K562 (cell line): ENCODE measurements at regions not wholly inside any gene's neighbourhood (a gene's known extent, or its start where the extent isn't known, plus 50 kb on each side); places are given as distances from the start of the nearest gene placed in this dataset.

Experiments used
- ATAC-seq: fragments of 200-7000 bp; cut with Tn5 transposase; 3 replicates; pipeline ENCODE4 v1.9.1; 2020; ENCODE audit warnings: moderate library complexity
- BruUV-seq: library from RNA; stranded (reverse); fragments of 400-500 nt; replicated peaks from 2 replicates; lab custom pipeline; 2021; lab: Mats Ljungman, UMichigan
- CTCF ChIA-PET: fragments of 300-600 bp; formaldehyde crosslinking; extraction: SDS; loops from one replicate; lab custom pipeline; 2021; ENCODE audit warnings: low intra/inter-chr PET ratio; lab: Yijun Ruan, JAX
- POLR2A ChIA-PET: fragments of 300-600, 350-650 bp; sonication (Branson Sonifier 250); formaldehyde crosslinking; extraction: SDS; loops from one replicate; lab custom pipeline; 2021; ENCODE audit warnings: antibody characterized with exemption, inconsistent platforms; lab: Yijun Ruan, JAX
- DNase-seq, 4 experiments: peaks; one replicate each; pipeline versions ENCODE4 v3.0.0 to v3.0.0-alpha.2; 2011 to 2018; ENCODE audit warnings: low spot score in 3 of 4, mixed read lengths in 3 of 4; ENCODE audit errors: extremely low read depth in 1 of 4
- FAIRE-seq: peaks from 2 replicates; lab custom pipeline; 2011; peaks lifted over from hg19 to GRCh38; lab: Jason Lieb, UNC
- H2AFZ ChIP-seq: 2 replicates; pipeline ENCODE4 v1.6.0; 2011; ENCODE audit warnings: low read depth, low read length, control low read depth, inconsistent platforms
- H3K27ac ChIP-seq: fragments of 200-600 bp; 3 replicates; pipeline ENCODE4 v1.8.0; 2011; ENCODE audit warnings: low read depth, mild to moderate bottlenecking, control low read depth, inconsistent platforms, low read length, moderate library complexity, mixed read lengths; ENCODE audit errors: extremely low read depth
- H3K27me3 ChIP-seq, 2 experiments: fragments of 300-600 bp in 1 of 2; 2 replicates in 1 of 2; 3 replicates in 1 of 2; pipeline versions ENCODE4 v1.6.0 to v1.8.0; 2011; ENCODE audit warnings: inconsistent platforms in 2 of 2, low read length in 2 of 2, mild to moderate bottlenecking in 1 of 2, mixed read lengths in 1 of 2, moderate library complexity in 1 of 2; ENCODE audit not compliant: control insufficient read depth in 2 of 2, insufficient read depth in 2 of 2
- H3K36me3 ChIP-seq: fragments of 300-600 bp; 3 replicates; pipeline ENCODE4 v1.8.0; 2011; ENCODE audit warnings: mild to moderate bottlenecking, low read length, inconsistent platforms; ENCODE audit not compliant: control insufficient read depth, insufficient read depth
- H3K4me1 ChIP-seq, 2 experiments: fragments of 200-600 bp in 1 of 2; replicated peaks in 1 of 2; 2 replicates in 1 of 2; 3 replicates in 1 of 2; pipeline versions ENCODE4 v1.5.1 to v1.8.0; 2011; ENCODE audit warnings: inconsistent platforms in 2 of 2, low read length in 2 of 2, mild to moderate bottlenecking in 1 of 2, mixed read lengths in 1 of 2, moderate library complexity in 1 of 2; ENCODE audit not compliant: control insufficient read depth in 2 of 2, insufficient read depth in 2 of 2
- H3K4me2 ChIP-seq: 2 replicates; pipeline ENCODE4 v1.6.1; 2011; ENCODE audit warnings: low read length, control low read depth, inconsistent platforms, mixed read lengths; ENCODE audit not compliant: insufficient read depth
- H3K4me3 ChIP-seq: fragments of 200-600 bp; sonication (generic), shearing (Covaris generic); 2 replicates; pipeline ENCODE4 v1.5.1; 2016; ENCODE audit warnings: control low read depth, inconsistent platforms
- H3K79me2 ChIP-seq: fragments of 200-600 bp; 3 replicates; pipeline ENCODE4 v1.8.0; 2011; ENCODE audit warnings: low read length, inconsistent platforms; ENCODE audit not compliant: control insufficient read depth, insufficient read depth
- H3K9ac ChIP-seq, 2 experiments: 2 replicates each; pipeline versions ENCODE4 v1.6.0 to v1.6.1; 2011; ENCODE audit warnings: low read depth in 2 of 2, low read length in 2 of 2, control low read depth in 1 of 2, inconsistent platforms in 1 of 2, mild to moderate bottlenecking in 1 of 2, mixed read lengths in 1 of 2; ENCODE audit not compliant: insufficient read depth in 1 of 2
- H3K9me1 ChIP-seq: one replicate; pipeline ENCODE4 v1.6.0; 2011; ENCODE audit warnings: inconsistent platforms, mild to moderate bottlenecking, low read length, moderate library complexity; ENCODE audit not compliant: control insufficient read depth, insufficient read depth
- H3K9me3 ChIP-seq: replicated peaks from 2 replicates; pipeline ENCODE4 v1.5.1; 2011; ENCODE audit warnings: low read depth, low read length, inconsistent platforms; ENCODE audit not compliant: control insufficient read depth, insufficient read depth
- H4K20me1 ChIP-seq: replicated peaks from 2 replicates; pipeline ENCODE4 v1.6.1; 2011; ENCODE audit warnings: low read length, inconsistent platforms, mixed read lengths; ENCODE audit not compliant: control insufficient read depth, insufficient read depth
- PML ChIP-seq: IDR thresholded peaks from 2 replicates; pipeline ENCODE4 v1.6.1; 2012; ENCODE audit warnings: low read length, inconsistent platforms
- WGBS: fragments of 100-300 bp; shearing (Covaris generic); methylation state at CpG from one replicate; pipeline ENCODE4 v1.1.6; 2016; ENCODE audit warnings: low coverage, mixed read lengths; ENCODE audit not compliant: insufficient coverage; ENCODE audit errors: missing lambda C conversion rate; 5-methylcytosine and 5-hydroxymethylcytosine counted together
- in situ Hi-C: fragments of 300-500 bp; cut with MboI; formaldehyde crosslinking; loops from 4 replicates; pipeline ENCODE4 v1.15.0; 2018; ENCODE audit warnings: inconsistent platforms, mixed read lengths
- intact Hi-C: fragments of 100-400 bp; cut with micrococcal nuclease; formaldehyde crosslinking; loops from 2 replicates; pipeline ENCODE4 v1.14.2; 2022
- TF ChIP-seq, protein P1 (sequence below): fragments of 450-650 bp; IDR thresholded peaks from 2 replicates; pipeline ENCODE4 v1.6.1; 2016

DNA sequence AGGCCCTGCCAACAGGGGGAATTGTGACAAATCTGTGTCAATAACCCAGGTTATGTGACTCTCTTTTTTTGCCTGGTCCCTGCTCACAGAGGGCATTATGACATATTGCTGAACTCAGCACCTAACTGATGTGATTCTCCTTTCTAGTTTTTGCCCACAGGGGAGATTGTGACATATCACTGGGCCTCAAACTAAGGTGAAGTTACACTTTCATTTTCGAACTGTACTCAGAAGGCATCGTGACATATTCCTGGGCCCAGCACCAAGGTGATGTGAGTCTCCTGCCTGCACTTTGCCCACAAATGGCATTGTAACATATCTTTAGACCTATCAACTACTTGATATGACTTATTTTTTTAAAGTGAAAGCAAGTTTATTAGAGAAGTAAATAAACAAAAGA lies 83.0 kb downstream of the ZNF728 start:
- in situ Hi-C loops (loop anchor here (5.0 kb wide), 1 partner anchor 1043 kb away; no protein-coding TSS in a partner anchor), intact Hi-C loops (no loop called here)
- no peak for ATAC-seq
- no peaks in the 10 kb centered on the region for H3K79me2 ChIP-seq
- POLR2A ChIA-PET = no interaction called here
- no peak for FAIRE-seq
- BruUV-seq = no TSS peak
- H3K36me3 ChIP-seq = no peaks in the 10 kb centered on the region
- CTCF ChIA-PET = no interaction called here
- TF ChIP-seq PML = no peak
- TF ChIP-seq, protein P1, sequence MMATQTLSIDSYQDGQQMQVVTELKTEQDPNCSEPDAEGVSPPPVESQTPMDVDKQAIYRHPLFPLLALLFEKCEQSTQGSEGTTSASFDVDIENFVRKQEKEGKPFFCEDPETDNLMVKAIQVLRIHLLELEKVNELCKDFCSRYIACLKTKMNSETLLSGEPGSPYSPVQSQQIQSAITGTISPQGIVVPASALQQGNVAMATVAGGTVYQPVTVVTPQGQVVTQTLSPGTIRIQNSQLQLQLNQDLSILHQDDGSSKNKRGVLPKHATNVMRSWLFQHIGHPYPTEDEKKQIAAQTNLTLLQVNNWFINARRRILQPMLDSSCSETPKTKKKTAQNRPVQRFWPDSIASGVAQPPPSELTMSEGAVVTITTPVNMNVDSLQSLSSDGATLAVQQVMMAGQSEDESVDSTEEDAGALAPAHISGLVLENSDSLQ = no peak
- H3K4me3 ChIP-seq = no peak overlapping the region
- no peaks in the 10 kb centered on the region for H3K4me1 ChIP-seq
- H3K27ac ChIP-seq = no peak overlapping the region
- H3K4me2 ChIP-seq = no peak overlapping the region
- no peaks in the 10 kb centered on the region for H3K27me3 ChIP-seq
- peaks cover 3% of the 10 kb centered on the region; the same call in 1 of the 2 replicates for H3K9me3 ChIP-seq
- no peaks in the 10 kb centered on the region for H3K9me1 ChIP-seq
- H2AFZ ChIP-seq = no peak overlapping the region
- no peaks in the 10 kb centered on the region for H4K20me1 ChIP-seq
- WGBS = 4% methylated on average over 2 of the region's 2 CpGs
- H3K9ac ChIP-seq = no peak overlapping the region
- no peak for DNase-seq
